Liver (tissue), 8 donors: ENCODE measurements at regions not wholly inside any gene's neighbourhood (a gene's known extent, or its start where the extent isn't known, plus 50 kb on each side); places are given as distances from the start of the nearest gene placed in this dataset.
"Not testable (repeated sequence)": the region's sequence is repeated elsewhere in the genome, so short reads cannot be mapped to it uniquely, and the experiment has no call there.

Source experiments
- DNase-seq: peaks from one replicate; pipeline ENCODE4 v3.0.0-alpha.2; 2017; ENCODE audit warnings: low spot score
- H3K27ac ChIP-seq, 2 donors: one replicate each; pipeline ENCODE4 v1.7.0; 2013; ENCODE audit warnings: inconsistent platforms in 2 of 2, low read length in 2 of 2, control low read depth in 1 of 2, low read depth in 1 of 2, mild to moderate bottlenecking in 1 of 2
- H3K27me3 ChIP-seq, 4 donors: one replicate each; pipeline versions ENCODE4 v1.6.1 to v1.7.0; 2013; ENCODE audit warnings: low read length in 3 of 4, inconsistent platforms in 1 of 4, mild to moderate bottlenecking in 1 of 4, moderate library complexity in 1 of 4; ENCODE audit not compliant: control insufficient read depth in 4 of 4, insufficient read depth in 4 of 4
- H3K36me3 ChIP-seq, 4 donors: one replicate each; pipeline versions ENCODE4 v1.6.1 to v1.7.0; 2013; ENCODE audit warnings: low read length in 3 of 4, mild to moderate bottlenecking in 3 of 4, low read depth in 1 of 4, moderate library complexity in 1 of 4; ENCODE audit not compliant: control insufficient read depth in 4 of 4, insufficient read depth in 3 of 4
- H3K4me1 ChIP-seq, 4 donors: one replicate each; pipeline versions ENCODE4 v1.6.1 to v1.7.0; 2013; ENCODE audit warnings: low read length in 3 of 4, mild to moderate bottlenecking in 3 of 4, moderate library complexity in 1 of 4; ENCODE audit not compliant: control insufficient read depth in 4 of 4, insufficient read depth in 4 of 4
- H3K4me3 ChIP-seq, 3 donors: one replicate each; pipeline versions ENCODE4 v1.6.1 to v1.7.0; 2013; ENCODE audit warnings: low read length in 3 of 3, control low read depth in 1 of 3, low read depth in 1 of 3, mild to moderate bottlenecking in 1 of 3
- H3K9ac ChIP-seq, 2 donors: one replicate each; pipeline ENCODE4 v1.7.0; 2013; ENCODE audit warnings: low read length in 2 of 2, mild to moderate bottlenecking in 2 of 2, moderate library complexity in 2 of 2, control low read depth in 1 of 2, low read depth in 1 of 2
- H3K9me3 ChIP-seq, 4 donors: one replicate each; pipeline versions ENCODE4 v1.6.1 to v1.7.0; 2013; ENCODE audit warnings: low read length in 3 of 4; ENCODE audit not compliant: control insufficient read depth in 4 of 4
- EGR1 ChIP-seq, 2 donors: IDR thresholded peaks; 2 replicates each; pipeline ENCODE4 v1.6.1; 2016 to 2018; ENCODE audit warnings: antibody characterized with exemption in 2 of 2, low read depth in 2 of 2
- FOXA1 ChIP-seq: IDR thresholded peaks from 2 replicates; pipeline ENCODE4 v1.6.1; 2016; ENCODE audit warnings: antibody characterized with exemption
- FOXA2 ChIP-seq: IDR thresholded peaks from 2 replicates; pipeline ENCODE4 v1.6.1; 2016; ENCODE audit warnings: antibody characterized with exemption
- GABPA ChIP-seq, 2 donors: IDR thresholded peaks in 1 of 2; conservative IDR thresholded peaks in 1 of 2; 2 replicates each; pipeline ENCODE4 v1.6.1; 2016; ENCODE audit warnings: antibody characterized with exemption in 2 of 2, mild to moderate bottlenecking in 1 of 2, moderate library complexity in 1 of 2
- HNF4A ChIP-seq, 2 donors: conservative IDR thresholded peaks; 2 replicates each; pipeline ENCODE4 v1.6.1; 2016; ENCODE audit warnings: antibody characterized with exemption in 2 of 2, mild to moderate bottlenecking in 2 of 2
- HNF4G ChIP-seq: IDR thresholded peaks from 2 replicates; pipeline ENCODE4 v1.6.1; 2016; ENCODE audit warnings: antibody characterized with exemption
- JUND ChIP-seq, 2 donors: IDR thresholded peaks; 2 replicates each; pipeline ENCODE4 v1.6.1; 2016; ENCODE audit warnings: antibody characterized with exemption in 2 of 2
- NR2F2 ChIP-seq: IDR thresholded peaks from 2 replicates; pipeline ENCODE4 v1.6.1; 2016; ENCODE audit warnings: antibody characterized with exemption
- RAD21 ChIP-seq, 2 donors: IDR thresholded peaks; 2 replicates each; pipeline ENCODE4 v1.6.1; 2016; ENCODE audit warnings: antibody characterized with exemption in 2 of 2, mild to moderate bottlenecking in 2 of 2
- RXRA ChIP-seq, 2 donors: IDR thresholded peaks; 2 replicates each; pipeline ENCODE4 v1.6.1; 2017 to 2018; ENCODE audit warnings: antibody characterized with exemption in 2 of 2, mild to moderate bottlenecking in 1 of 2
- SP1 ChIP-seq: IDR thresholded peaks from 2 replicates; pipeline ENCODE4 v1.6.1; 2018; ENCODE audit warnings: antibody characterized with exemption, mild to moderate bottlenecking
- TAF1 ChIP-seq: conservative IDR thresholded peaks from 2 replicates; pipeline ENCODE4 v1.6.1; 2016; ENCODE audit warnings: antibody characterized with exemption, mild to moderate bottlenecking
- WGBS: extraction: QIAGEN DNeasy Blood & Tissue Kit; methylation state at CpG from one replicate; pipeline ENCODE4 v1.1.7; 2013; 5-methylcytosine and 5-hydroxymethylcytosine counted together
- TF ChIP-seq, protein P1 (sequence below): IDR thresholded peaks from 2 replicates; pipeline ENCODE4 v1.6.1; 2016; ENCODE audit warnings: antibody characterized with exemption, mild to moderate bottlenecking
- TF ChIP-seq, protein P2 (sequence below): fragments of 150-350 bp; IDR thresholded peaks from 2 replicates; pipeline ENCODE4 v1.5.1; 2017; ENCODE audit warnings: improper control_type of control experiment, low read depth, low read length; ENCODE audit not compliant: missing input control
- TF ChIP-seq, protein P3 (sequence below): IDR thresholded peaks from 2 replicates; pipeline ENCODE4 v1.6.1; 2016; ENCODE audit warnings: antibody characterized with exemption
- donor health status: healthy.
- donor health status: healthy.
- donor health status: healthy.
- donor health status: healthy.
- donor health status: healthy.

DNA sequence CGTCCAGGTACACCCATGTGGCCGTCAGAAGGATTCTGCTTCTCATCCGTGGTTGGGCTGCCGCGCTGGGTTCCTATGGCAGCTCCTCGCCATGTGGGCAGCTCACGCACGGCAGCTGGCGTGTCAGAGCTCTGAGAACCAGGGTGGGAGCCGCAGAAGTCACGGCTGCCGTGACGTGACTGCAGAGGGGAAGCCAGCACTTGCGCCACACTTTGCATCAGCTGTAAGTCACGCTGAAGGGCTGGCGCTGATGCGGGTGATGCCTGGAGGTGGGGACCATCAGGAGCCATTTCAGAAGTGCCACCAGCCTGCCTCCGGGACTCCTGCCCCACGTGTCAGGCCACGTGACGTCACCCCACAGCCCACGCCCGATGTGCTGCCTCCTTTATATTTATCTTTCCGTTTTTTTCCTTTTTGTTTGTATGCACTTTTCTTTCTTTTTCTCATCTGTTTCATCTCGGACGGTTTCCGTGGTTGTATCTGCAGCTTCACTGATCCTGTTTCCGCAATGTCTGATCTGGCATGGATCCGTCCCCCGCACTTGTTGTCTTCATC, 133.2 kb downstream of the IGLL1 start (continued):
- TF ChIP-seq, protein P1, sequence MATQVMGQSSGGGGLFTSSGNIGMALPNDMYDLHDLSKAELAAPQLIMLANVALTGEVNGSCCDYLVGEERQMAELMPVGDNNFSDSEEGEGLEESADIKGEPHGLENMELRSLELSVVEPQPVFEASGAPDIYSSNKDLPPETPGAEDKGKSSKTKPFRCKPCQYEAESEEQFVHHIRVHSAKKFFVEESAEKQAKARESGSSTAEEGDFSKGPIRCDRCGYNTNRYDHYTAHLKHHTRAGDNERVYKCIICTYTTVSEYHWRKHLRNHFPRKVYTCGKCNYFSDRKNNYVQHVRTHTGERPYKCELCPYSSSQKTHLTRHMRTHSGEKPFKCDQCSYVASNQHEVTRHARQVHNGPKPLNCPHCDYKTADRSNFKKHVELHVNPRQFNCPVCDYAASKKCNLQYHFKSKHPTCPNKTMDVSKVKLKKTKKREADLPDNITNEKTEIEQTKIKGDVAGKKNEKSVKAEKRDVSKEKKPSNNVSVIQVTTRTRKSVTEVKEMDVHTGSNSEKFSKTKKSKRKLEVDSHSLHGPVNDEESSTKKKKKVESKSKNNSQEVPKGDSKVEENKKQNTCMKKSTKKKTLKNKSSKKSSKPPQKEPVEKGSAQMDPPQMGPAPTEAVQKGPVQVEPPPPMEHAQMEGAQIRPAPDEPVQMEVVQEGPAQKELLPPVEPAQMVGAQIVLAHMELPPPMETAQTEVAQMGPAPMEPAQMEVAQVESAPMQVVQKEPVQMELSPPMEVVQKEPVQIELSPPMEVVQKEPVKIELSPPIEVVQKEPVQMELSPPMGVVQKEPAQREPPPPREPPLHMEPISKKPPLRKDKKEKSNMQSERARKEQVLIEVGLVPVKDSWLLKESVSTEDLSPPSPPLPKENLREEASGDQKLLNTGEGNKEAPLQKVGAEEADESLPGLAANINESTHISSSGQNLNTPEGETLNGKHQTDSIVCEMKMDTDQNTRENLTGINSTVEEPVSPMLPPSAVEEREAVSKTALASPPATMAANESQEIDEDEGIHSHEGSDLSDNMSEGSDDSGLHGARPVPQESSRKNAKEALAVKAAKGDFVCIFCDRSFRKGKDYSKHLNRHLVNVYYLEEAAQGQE: no peak
- TF ChIP-seq JUND (IDR thresholded peaks at IDR 0.05): no peak
- TF ChIP-seq, protein P2, sequence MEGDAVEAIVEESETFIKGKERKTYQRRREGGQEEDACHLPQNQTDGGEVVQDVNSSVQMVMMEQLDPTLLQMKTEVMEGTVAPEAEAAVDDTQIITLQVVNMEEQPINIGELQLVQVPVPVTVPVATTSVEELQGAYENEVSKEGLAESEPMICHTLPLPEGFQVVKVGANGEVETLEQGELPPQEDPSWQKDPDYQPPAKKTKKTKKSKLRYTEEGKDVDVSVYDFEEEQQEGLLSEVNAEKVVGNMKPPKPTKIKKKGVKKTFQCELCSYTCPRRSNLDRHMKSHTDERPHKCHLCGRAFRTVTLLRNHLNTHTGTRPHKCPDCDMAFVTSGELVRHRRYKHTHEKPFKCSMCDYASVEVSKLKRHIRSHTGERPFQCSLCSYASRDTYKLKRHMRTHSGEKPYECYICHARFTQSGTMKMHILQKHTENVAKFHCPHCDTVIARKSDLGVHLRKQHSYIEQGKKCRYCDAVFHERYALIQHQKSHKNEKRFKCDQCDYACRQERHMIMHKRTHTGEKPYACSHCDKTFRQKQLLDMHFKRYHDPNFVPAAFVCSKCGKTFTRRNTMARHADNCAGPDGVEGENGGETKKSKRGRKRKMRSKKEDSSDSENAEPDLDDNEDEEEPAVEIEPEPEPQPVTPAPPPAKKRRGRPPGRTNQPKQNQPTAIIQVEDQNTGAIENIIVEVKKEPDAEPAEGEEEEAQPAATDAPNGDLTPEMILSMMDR: no peak
- TF ChIP-seq FOXA1: no peak
- no peak for TF ChIP-seq NR2F2

DNA sequence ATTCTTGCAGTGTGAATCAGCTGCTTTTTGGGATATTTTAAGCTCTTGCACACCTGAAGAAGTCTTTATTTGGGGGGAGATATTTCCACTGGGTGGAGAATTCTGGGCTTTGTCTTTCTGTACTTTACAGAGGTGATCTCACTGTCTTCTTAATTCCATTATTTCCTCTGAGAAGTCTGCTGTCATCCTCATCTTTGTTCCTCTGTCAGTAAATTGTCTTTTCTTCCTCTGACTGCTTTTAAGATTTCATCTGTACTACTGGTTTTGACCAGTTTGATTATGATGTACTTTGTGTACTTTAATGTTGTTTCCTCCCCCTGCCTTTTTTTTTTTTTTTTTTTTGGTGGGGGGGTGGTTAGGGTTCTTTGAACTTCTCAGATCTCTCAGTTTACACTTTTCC, 133.9 kb downstream of the IGLL1 start:
- H3K9me3 ChIP-seq, H3K4me1 ChIP-seq, H3K4me3 ChIP-seq, H3K27ac ChIP-seq, H3K9ac ChIP-seq, DNase-seq, H3K27me3 ChIP-seq, H3K36me3 ChIP-seq: not testable (repeated sequence)

DNA sequence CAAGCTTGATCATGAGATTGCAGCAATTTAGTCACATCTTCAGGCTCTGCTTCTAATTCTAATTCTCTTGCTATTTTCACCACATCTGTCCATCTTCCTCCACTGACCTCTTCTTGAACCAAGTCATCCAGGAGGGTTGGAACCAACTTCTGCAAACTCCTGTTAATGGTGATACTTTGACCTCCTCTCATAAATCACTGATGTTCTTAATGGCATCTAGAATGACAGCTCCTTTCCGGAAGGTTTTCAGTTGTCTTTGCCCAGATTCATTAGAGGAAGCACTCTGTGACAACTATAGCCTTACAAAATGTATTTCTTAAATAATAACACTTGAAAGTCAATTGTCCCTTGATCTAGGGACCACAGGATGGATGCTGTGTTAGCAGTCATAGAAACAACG, 136.2 kb downstream of the IGLL1 start:
- 71% methylated on average over 2 of the region's 2 CpGs for WGBS
- not testable (repeated sequence) for H3K27ac ChIP-seq, H3K4me1 ChIP-seq, H3K27me3 ChIP-seq, H3K9me3 ChIP-seq, H3K36me3 ChIP-seq, DNase-seq, H3K4me3 ChIP-seq, H3K9ac ChIP-seq

DNA sequence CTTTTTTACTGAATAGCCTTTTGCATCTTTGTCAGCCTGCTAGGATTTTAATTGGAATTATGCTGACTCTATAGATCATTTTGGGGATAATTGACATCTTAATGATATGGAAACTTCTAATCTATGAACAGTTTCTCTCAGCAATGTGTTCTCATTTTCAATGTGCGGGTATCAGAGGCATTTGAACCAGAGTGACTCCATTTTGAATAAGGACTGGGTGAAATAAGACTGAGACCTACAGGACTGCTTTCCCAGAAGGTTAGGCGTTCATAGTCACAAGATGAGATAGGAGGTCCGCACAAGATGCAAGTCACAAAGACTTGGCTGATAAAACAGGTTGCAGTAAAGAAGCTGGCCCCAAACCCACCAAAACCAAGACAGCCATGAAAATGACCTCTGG, 140.5 kb downstream of the IGLL1 start:
- H3K27ac ChIP-seq, H3K36me3 ChIP-seq, H3K9ac ChIP-seq, H3K27me3 ChIP-seq, H3K9me3 ChIP-seq, H3K4me3 ChIP-seq, H3K4me1 ChIP-seq, DNase-seq: not testable (repeated sequence)
- 93% methylated on average over 3 of the region's 3 CpGs for WGBS

DNA sequence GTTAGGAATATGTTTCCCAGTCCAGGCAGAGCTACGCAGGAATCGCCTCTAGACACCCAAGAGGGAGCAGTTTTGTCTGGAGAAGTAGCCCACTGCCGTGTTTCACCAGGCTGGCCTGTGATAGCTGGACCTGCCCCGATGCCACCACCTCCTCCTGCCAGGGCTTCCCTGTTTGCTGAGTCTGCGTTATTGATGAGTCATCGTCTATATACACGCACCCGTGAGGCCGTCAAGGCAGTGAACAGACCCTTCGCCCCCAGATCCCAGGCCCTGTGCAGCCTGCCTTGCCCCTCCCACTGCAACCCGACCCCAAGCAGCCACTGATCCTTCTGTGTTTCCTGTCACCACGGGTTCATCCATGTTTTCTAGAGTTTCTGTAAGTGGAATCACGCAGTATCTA, 141.9 kb downstream of the IGLL1 start:
- no peak for DNase-seq
- Histone ChIP-seq H3K27me3 (no peaks in the 10 kb centered on the region), H3K9me3 (no peaks in the 10 kb centered on the region), H3K4me1 (peaks cover 0 to under 1% (median 0%) of the 10 kb centered on the region in 4 donors), H3K36me3 (no peaks in the 10 kb centered on the region), H3K27ac (no peak overlapping the region), H3K4me3 (no peak overlapping the region), H3K9ac (no peak overlapping the region)
- WGBS: 75% methylated on average over 13 of the region's 13 CpGs
- TF ChIP-seq GABPA (IDR thresholded peaks at IDR 0.05 in 1 of 2, conservative IDR thresholded peaks at IDR 0.05 in 1 of 2): no peak
- TF ChIP-seq SP1: no peak
- TF ChIP-seq, protein P2: no peak
- TF ChIP-seq RAD21 (IDR thresholded peaks at IDR 0.05): no peak
- no peak for TF ChIP-seq FOXA2
- no peak for TF ChIP-seq JUND (IDR thresholded peaks at IDR 0.05)
- TF ChIP-seq HNF4G: no peak
- no peak for TF ChIP-seq NR2F2
- no peak for TF ChIP-seq EGR1 (IDR thresholded peaks at IDR 0.05; ENCODE audit: low read depth in 2 of 2)
- no peak for TF ChIP-seq HNF4A (conservative IDR thresholded peaks at IDR 0.05)
- TF ChIP-seq RXRA (IDR thresholded peaks at IDR 0.05): no peak
- no peak for TF ChIP-seq FOXA1
- TF ChIP-seq, protein P3, sequence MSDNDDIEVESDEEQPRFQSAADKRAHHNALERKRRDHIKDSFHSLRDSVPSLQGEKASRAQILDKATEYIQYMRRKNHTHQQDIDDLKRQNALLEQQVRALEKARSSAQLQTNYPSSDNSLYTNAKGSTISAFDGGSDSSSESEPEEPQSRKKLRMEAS: no peak
- TF ChIP-seq TAF1: no peak
